ENCODE measurements at regions not wholly inside any gene's neighbourhood (a gene's known extent, or its start where the extent isn't known, plus 50 kb on each side); places are given as distances from the start of the nearest gene placed in this dataset.

GRCh38 chr14:26870722-26871617 lies 273.1 kb upstream of the NOVA1 start:
- TF ChIP-seq CTCF (IDR thresholded peaks at IDR 0.05; ENCODE audit: insufficient read depth, low read depth, low read length) (no peak), EZH2 (IDR thresholded peaks at IDR 0.05; ENCODE audit: insufficient read depth, low read length) (no peak)
